Upper lobe of left lung (tissue), 4 donors: ENCODE measurements at regions not wholly inside any gene's neighbourhood (a gene's known extent, or its start where the extent isn't known, plus 50 kb on each side); places are given as distances from the start of the nearest gene placed in this dataset.
"Not testable (repeated sequence)": the region's sequence is repeated elsewhere in the genome, so short reads cannot be mapped to it uniquely, and the experiment has no call there.

Experiments
- EP300 ChIP-seq, 4 donors: sonication (generic); formaldehyde crosslinking; IDR thresholded peaks; one replicate each; pipeline ENCODE4 v1.5.1; 2017; ENCODE audit warnings: antibody characterized with exemption in 4 of 4, control low read depth in 2 of 4
- POLR2A ChIP-seq, 4 donors: fragments of 450-650 bp; IDR thresholded peaks; one replicate each; pipeline ENCODE4 v1.5.1; 2016 to 2017; ENCODE audit warnings: antibody characterized with exemption in 4 of 4, mild to moderate bottlenecking in 2 of 4
- TF ChIP-seq, protein P1 (sequence below), 6 experiments: fragments of 450-650 bp in 4 of 6; fragments of 200-600 bp in 2 of 6; sonication (generic) in 2 of 6; IDR thresholded peaks; one replicate each; pipeline ENCODE4 v1.5.1; 2016 to 2019; ENCODE audit warnings: antibody characterized with exemption in 6 of 6

DNA sequence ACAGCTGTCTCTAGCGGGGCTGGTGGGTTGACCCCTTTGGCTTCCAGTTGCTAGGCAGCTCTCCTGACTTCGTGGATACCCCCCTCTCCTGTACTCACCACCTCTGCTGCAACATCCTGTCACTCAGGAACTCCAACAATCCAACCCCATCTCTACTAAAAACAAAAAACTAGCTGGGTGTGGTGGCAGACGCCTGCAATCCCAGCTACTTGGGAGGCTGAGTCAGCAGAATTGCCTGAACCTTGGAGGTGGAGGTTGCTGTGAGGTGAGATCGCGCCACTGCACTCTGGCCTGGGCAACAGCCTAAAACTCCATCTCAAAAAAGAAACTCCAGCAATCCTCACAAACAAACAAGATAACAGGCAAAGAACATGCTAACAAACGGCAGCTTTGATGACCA is 162.4 kb downstream of the TRIM43 start:
- TF ChIP-seq, protein P1, sequence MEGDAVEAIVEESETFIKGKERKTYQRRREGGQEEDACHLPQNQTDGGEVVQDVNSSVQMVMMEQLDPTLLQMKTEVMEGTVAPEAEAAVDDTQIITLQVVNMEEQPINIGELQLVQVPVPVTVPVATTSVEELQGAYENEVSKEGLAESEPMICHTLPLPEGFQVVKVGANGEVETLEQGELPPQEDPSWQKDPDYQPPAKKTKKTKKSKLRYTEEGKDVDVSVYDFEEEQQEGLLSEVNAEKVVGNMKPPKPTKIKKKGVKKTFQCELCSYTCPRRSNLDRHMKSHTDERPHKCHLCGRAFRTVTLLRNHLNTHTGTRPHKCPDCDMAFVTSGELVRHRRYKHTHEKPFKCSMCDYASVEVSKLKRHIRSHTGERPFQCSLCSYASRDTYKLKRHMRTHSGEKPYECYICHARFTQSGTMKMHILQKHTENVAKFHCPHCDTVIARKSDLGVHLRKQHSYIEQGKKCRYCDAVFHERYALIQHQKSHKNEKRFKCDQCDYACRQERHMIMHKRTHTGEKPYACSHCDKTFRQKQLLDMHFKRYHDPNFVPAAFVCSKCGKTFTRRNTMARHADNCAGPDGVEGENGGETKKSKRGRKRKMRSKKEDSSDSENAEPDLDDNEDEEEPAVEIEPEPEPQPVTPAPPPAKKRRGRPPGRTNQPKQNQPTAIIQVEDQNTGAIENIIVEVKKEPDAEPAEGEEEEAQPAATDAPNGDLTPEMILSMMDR (IDR thresholded peaks at IDR 0.05), result not testable (repeated sequence)
- not testable (repeated sequence) for TF ChIP-seq POLR2A, EP300 (IDR thresholded peaks at IDR 0.05)
